HL-60 (cell line): ENCODE measurements at regions not wholly inside any gene's neighbourhood (a gene's known extent, or its start where the extent isn't known, plus 50 kb on each side); places are given as distances from the start of the nearest gene placed in this dataset.

ENCODE experiments used
- DNase-seq, 2 experiments: peaks; one replicate each; pipeline ENCODE4 v3.0.0-alpha.2; 2010 to 2020; ENCODE audit warnings: low read depth in 1 of 2, low spot score in 1 of 2
- H3K27ac ChIP-seq: fragments of 250-450 bp; sonication (Bioruptor Pico); replicated peaks from 2 replicates; pipeline ENCODE4 v1.5.1; 2020; ENCODE audit warnings: mild to moderate bottlenecking, moderate library complexity
- H3K27me3 ChIP-seq: fragments of 250-450 bp; sonication (Bioruptor Pico); 2 replicates; pipeline ENCODE4 v1.5.1; 2021; ENCODE audit warnings: mild to moderate bottlenecking, moderate library complexity; ENCODE audit not compliant: insufficient read depth, poor library complexity, severe bottlenecking
- H3K4me3 ChIP-seq: replicated peaks from 2 replicates; pipeline ENCODE4 v1.5.1; 2011; ENCODE audit warnings: mild to moderate bottlenecking, control low read depth, low read length; ENCODE audit not compliant: insufficient read depth
- CTCF ChIP-seq: IDR thresholded peaks from one replicate; pipeline ENCODE4 v1.5.1; 2011; ENCODE audit warnings: low read length, control low read depth, inconsistent platforms; ENCODE audit not compliant: insufficient read depth
- GABPA ChIP-seq: IDR thresholded peaks from 2 replicates; pipeline ENCODE4 v1.6.1; 2012; ENCODE audit warnings: low read depth
- POLR2AphosphoS5 ChIP-seq: IDR thresholded peaks from 2 replicates; pipeline ENCODE4 v1.6.1; 2012; ENCODE audit warnings: low read depth
- REST ChIP-seq: IDR thresholded peaks from 2 replicates; pipeline ENCODE4 v1.6.1; 2012; ENCODE audit warnings: low read depth; ENCODE audit not compliant: insufficient replicate concordance
- SPI1 ChIP-seq: IDR thresholded peaks from 2 replicates; pipeline ENCODE4 v1.6.1; 2012; ENCODE audit warnings: low read depth, mild to moderate bottlenecking, borderline replicate concordance

DNA sequence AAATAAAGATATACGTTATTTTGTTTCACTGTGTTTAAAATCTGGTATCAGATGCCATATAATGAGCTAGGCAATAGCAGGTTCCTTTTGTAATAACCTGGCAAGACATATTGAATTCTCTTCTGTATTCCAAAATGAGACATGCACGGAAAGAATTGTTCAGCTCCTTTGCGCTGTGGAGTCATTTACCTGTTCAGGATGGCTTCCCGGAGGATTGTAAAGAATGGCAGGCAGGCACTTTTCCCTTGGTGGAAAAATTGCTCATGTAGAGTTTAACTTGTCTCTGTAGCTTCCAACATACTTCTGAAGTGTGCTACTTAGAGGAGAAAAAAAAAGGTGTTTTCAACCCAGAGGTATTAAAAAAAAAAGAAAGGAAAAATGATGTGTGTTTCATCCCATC is 805.2 kb downstream of the GALC start:
- no peak for DNase-seq
- Histone ChIP-seq H3K27ac (no peak overlapping the region), H3K27me3 (no peaks in the 10 kb centered on the region), H3K4me3 (no peak overlapping the region)
- no peak for TF ChIP-seq CTCF
- TF ChIP-seq POLR2AphosphoS5, result no peak
- no peak for TF ChIP-seq GABPA

DNA sequence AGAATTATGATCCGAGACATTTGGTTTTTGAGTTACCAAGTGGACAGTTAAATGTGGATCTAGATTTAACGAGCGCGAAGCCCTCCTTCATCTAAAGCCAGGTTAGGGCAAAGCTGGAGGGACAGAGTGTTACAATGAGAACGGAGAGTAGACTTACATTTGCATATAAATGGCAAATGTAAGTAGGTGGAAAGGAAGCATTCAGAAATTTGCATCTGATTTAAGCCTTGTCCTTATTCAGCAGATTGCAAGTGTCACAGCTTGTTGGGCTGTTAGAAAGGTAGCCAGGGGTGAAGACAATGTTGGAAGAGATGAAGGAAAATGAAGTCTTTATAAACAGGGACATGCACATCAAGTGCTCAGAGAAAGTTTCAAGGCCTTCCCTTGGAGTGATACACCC is 806.2 kb downstream of the GALC start:
- no peak overlapping the region for H3K27ac ChIP-seq
- no peaks in the 10 kb centered on the region for H3K27me3 ChIP-seq
- DNase-seq, result no peak
- TF ChIP-seq CTCF, result no peak
- TF ChIP-seq SPI1, result no peak
- TF ChIP-seq POLR2AphosphoS5, result no peak
- no peak for TF ChIP-seq GABPA
- no peak for TF ChIP-seq REST
- H3K4me3 ChIP-seq, result no peak overlapping the region

- H3K4me3 ChIP-seq, result no peak overlapping the region
These were observed 806.9 kb downstream of the GALC start for GRCh38 chr14:87185961-87186560.

More at GRCh38 chr14:87185961-87186560, 806.9 kb downstream of the GALC start:
- no peak overlapping the region for H3K27ac ChIP-seq
- no peak for DNase-seq
- H3K27me3 ChIP-seq, result no peaks in the 10 kb centered on the region
- TF ChIP-seq REST (no peak), SPI1 (no peak), CTCF (no peak), POLR2AphosphoS5 (no peak), GABPA (no peak)
